ENCODE measurements at regions not wholly inside any gene's neighbourhood (a gene's known extent, or its start where the extent isn't known, plus 50 kb on each side); places are given as distances from the start of the nearest gene placed in this dataset.

DNA sequence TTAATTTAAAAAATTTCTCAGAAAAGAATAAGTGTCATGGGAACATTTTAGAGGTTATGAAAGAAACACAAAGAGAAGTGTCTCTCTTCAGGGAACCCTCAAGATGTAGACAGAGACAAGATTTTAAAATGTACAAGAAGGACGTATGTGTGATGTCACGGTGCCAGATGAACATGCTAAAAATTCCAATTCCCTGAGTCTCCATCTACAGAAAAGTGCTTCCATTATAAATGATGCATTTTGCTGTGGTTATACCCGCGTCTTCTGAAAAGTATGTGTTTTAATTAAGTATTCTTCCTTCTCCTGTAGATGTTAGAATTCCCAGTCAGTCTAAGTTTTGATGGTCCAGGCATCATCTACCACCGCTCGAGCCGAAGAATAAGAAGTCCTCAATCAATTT, 489.1 kb downstream of the PREX1 start:
- TF ChIP-seq, protein P1, sequence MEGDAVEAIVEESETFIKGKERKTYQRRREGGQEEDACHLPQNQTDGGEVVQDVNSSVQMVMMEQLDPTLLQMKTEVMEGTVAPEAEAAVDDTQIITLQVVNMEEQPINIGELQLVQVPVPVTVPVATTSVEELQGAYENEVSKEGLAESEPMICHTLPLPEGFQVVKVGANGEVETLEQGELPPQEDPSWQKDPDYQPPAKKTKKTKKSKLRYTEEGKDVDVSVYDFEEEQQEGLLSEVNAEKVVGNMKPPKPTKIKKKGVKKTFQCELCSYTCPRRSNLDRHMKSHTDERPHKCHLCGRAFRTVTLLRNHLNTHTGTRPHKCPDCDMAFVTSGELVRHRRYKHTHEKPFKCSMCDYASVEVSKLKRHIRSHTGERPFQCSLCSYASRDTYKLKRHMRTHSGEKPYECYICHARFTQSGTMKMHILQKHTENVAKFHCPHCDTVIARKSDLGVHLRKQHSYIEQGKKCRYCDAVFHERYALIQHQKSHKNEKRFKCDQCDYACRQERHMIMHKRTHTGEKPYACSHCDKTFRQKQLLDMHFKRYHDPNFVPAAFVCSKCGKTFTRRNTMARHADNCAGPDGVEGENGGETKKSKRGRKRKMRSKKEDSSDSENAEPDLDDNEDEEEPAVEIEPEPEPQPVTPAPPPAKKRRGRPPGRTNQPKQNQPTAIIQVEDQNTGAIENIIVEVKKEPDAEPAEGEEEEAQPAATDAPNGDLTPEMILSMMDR (conservative IDR thresholded peaks at IDR 0.05 in 1 of 2, IDR thresholded peaks at IDR 0.05 in 1 of 2; ENCODE audit: extremely low read depth in 1 of 2, insufficient read depth in 1 of 2, low read depth in 1 of 2, low read length in 2 of 2): no peak
- no peak for TF ChIP-seq EZH2 (IDR thresholded peaks at IDR 0.05; ENCODE audit: borderline replicate concordance, low read length)

Data from mammary epithelial cell (primary cell).